ENCODE measurements at regions not wholly inside any gene's neighbourhood (a gene's known extent, or its start where the extent isn't known, plus 50 kb on each side); places are given as distances from the start of the nearest gene placed in this dataset.
"Not testable (repeated sequence)": the region's sequence is repeated elsewhere in the genome, so short reads cannot be mapped to it uniquely, and the experiment has no call there.

DNA sequence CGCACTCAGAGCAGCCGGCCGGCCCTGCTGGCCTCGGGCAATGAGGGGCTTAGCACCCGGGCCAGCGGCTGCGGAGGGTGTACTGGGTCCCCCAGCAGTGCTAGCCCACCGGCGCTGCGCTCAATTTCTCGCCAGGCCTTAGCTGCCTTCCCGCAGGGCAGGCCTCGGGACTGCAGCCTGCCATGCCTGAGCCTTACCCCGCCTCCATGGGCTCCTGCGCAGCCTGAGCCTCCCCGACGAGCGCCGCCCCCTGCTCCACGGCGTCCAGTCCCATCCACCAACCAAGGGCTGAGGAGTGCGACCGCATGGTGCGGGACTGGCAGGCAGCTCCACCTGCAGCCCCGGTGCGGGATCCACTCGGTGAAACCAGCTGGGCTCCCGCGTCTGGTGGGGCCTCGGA is 204.4 kb upstream of the AUTS2 start:
- not testable (repeated sequence) for DNase-seq

DNA sequence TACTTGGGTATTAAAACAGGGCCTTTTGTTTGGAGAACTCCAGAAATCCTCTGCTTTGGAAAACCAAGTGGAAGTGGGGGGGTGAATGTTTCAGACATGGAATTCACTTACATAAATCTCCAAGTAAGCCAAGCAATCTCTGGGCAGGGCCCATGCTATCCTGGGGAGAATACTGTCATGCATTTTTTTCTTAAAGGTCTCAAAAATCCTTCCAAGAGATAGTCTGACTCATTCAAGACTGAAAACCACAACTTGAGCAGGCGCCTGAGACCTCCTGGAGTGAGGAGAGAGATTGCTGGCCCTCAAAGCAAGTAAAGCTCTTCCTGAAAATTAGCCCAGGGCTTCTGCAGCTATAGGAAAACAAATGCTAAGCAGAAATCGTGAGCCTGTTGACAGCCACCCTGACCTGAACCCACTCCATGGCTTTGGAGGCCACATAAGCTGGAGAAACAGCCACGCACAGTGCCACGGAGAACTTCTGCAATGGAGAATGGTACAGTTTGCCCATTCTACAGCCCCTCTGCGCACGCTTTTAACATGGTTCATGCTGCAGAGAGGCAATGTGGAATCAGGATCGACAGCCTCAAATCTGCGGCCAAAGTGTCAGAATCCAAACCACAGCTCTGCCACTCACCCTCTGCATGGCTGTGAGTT is 203.1 kb upstream of the AUTS2 start:
- DNase-seq = peak; percentile 12

DNA sequence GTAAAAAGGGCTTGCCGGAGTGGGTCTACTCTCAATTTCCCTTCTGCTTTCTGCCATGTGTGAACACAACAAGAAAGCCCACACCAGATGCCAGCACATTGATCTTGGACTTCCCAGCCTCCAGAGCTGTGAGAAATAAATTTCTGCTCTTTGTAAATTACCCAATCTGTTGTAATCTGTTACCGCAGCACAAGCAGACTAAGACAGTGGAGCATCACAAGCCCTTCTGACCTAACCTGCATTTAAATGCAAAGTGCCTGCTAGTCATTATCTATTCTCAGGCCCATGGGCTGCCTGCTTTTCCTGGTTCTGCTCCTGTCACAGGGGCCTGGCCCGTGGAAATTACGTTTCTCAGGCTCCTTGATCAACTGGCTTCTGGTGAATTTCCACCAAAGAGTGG is 199.3 kb upstream of the AUTS2 start:
- DNase-seq = no peak

DNA sequence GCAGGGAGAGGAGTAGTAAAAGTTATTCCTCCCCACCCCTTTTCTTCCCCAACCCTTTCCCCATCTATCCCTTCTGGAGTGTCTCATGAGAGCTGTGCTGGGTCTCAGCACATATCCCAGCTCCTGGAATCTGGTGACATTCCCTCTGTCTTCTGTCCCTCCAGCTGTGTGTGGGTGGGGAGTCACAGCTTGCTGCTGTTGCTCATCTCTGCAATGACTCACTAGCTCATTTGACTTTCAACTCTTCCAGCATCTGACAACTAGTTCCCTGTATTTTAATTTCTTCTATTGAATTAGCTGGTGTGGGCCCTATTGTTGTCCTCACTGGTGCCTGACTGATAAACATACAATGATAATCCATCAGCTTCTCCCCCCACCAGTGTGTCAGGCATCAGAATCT is 198.9 kb upstream of the AUTS2 start:
- DNase-seq = no peak

DNA sequence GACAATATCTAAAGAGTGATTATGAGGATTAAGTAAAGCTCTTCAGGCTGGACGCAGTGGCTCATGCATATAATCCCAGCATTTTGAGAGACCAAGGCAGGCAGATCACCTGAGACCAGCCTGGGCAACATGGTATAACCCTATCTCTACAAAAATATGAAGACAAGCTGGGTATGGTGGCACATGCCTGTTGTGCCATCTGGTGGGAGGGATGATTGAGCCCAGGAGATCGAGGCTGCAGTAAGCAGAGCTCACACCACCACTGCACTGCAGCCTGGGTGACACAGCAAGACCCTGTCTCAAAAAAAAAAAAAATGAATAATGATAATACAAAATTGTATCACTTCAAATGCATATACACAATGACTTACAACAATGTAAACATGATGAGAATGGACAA is 195.6 kb upstream of the AUTS2 start:
- no peak for DNase-seq

DNA sequence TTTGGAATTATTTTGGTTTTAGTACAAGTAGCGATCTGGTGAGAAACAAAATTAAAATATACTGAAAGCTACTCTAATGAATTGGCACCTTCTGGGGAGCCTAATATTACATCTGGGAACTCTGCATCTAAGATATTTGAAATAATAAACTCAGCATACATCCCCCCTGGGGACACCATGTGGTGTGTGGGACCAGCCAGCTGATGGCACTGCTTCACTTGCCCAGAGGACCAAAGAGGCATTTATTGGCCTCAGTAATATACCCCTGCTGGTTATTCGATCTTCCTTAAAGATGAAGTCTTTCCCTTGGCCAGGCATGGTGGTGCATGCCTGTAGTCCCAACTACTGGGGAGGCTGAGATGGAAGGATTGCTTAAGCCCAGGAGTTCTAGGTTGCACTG is 195.1 kb upstream of the AUTS2 start:
- DNase-seq = peak; percentile 66

DNA sequence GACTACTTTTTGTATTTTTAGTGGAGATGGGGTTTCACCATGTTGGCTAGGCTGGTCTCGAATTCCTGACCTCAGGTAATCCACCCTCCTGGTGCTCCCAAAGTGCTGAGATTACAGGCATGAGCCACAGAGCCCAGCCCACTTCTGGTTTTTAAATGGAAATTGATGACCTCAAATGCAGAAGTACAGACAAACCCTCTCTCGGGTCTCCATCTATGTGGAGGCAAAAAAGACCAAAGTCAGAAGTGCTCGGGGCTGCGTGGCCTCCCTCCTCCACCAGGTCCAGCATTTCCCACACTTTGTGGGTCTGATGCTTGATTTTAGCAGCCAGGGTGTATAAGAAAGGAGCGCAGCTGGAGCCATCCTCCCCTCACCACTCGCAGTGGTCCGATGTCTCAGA is 187.3 kb upstream of the AUTS2 start:
- no peak for DNase-seq

DNA sequence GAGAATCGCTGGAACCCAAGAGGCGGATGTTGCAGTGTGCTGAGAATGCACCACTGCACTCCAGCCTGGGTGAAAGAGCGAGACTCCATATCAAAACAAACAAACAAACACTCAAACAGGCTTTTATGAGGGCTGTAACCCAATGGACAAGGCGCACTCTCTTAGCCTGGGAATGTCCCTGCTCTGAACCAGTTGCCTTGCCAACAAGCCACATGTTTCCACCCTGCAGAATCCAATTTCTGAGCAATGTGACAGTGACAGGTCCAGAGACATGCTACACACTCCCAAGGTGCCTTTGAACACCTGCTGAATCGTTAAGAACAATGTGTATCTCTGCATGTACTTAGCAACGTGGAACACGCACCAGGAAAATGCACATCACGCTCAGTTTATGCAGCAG is 186.8 kb upstream of the AUTS2 start:
- DNase-seq = no peak

DNA sequence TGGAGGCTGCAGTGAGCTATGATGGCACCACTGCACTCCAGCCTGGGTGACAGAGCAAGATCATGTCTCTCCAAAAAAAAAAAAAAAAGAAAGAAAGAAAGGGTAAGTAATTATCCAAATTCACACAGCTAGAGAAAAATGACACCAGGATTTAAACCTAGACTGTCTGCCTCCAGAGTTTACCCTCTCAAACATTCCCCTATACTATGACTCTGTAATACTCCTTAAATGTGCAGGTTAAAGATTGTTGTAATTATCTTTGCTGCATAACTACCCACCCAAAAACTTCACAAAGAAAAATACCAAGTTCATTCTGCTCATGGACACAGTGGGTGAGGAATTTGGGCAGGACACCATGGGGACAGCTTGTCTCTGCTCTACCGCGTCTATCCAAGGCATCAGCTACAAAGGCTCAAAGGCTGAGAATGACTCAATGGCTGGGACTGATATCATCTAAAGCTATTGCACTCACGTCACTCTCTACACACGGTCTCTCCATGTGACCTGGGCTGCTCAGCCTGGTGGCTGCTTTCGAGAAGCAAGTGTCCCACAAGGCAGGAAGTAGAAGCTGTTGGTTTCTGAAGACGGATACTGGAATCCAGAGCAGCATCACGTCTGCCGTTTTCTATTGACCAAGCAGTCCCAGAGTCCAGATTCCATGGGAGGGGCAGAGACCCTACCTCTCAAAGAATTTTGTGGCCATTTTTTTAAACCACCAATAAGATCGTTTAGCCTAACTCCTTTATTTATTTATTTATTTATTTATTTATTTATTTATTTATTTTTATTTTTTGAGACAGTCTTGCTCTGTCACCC is 185.7 kb upstream of the AUTS2 start:
- DNase-seq = peak; percentile 93

DNA sequence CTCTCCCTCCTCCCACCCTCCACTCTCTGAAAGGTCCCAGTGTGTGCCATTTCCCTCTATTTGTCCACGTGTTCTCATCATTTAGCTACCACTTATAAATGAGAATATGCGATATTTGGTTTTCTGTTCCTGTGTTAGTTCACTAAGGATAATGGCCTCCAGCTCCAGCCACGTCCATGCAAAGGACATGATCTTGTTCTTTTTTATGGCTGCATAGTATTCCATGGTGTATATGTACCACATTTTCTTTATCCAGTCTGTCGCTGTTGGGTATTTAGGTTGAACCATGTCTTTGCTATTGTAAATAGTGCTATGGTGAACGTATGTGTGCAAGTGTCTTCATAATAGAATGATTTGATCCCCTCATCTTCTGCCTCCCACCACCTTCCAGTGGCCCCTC is 183.7 kb upstream of the AUTS2 start:
- DNase-seq = no peak

DNA sequence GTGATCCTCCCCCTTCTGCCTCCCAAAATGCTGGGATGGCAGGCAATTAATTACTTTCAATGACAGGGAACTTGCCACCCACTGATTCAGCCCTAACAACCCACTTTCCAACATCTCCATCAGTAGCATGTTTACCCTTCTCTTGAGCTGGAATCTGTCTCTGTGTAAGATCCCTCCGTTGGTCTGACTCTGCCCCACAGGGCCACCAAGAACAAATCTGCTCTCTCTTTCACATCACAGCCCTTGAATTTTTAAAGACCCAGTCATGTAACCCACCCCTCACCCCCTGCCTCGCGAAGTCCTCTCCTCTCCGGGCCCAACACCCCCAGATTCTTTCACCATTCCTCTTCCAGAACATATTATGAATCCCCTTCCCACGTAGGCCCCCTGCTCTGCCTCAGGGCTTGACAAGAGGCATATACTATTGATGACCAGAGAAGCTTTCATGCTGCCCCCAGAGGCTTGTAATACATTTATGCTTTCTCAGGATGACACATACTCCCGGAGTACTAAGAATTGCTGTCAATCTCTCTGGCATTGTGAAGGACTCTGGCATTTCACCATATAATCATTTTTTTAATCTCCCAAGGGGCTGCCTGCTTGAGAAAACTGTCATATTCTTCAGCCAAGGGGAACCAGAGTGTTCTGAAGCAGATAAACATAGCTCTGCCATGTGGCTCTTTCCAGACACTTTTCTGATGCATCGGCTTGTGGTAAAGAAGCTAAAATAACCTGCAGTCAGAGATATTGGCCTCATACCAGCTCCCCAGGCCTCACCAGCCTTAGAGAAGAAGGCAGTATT is 179.2 kb upstream of the AUTS2 start:
- peak; percentile 93 for DNase-seq

DNA sequence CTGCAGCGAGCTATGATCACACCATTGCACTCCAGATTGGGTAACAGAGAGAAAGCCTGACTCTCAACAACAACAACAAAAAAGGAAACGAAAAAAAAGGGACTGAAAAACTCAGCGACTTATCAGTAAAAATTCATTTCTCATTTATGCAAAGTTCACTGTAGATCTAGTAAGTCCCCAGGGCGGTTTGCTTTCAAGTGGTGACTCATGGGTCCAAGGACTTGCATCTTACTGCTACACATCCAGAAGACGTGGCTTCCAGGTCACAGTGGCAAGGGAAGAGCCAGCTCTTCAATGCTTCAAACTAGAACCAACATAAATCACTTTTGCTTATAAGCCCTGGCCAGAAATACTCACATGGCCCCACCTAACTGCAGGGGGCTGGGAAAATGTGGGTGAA is 178.3 kb upstream of the AUTS2 start:
- peak; percentile 48 for DNase-seq

DNA sequence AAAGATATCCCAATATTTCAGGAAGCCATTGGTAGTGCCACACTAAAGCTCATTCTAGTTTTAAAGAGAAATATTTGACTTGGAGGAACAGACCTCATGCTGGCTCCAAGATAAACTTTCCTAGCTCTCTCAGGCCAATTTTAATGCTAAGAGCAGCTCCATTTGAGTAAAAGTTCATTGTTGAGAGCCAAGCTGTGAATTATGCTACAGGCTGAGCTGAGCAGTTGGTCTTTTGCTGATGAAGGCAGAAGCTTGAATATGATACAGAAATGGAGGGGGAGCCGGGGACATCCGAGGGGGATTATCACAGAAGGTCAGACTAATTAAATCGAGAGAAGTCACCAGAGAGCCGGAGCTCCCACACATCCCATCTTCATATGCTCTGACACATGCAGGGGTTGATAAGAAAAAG is 175.7 kb upstream of the AUTS2 start:
- DNase-seq = peak; percentile 89

DNA sequence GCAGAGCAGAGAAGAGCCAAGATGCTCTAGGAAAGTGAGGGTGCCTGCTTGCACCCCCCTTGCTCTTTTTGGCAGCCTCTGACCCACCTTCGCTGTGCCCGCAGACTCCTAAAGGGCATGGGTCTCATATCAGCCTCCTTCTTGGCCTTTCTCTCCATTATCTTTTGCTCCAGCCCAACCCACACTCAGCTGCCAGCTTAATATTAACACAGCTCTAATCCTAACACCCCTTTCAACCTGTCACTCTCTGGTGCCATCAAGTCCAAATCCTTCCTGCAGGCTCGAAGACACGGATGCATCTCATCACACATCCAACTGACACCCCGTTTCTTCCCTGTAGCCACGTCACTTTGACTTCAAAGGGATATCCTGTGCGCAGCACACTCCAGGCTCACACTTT is 171.6 kb upstream of the AUTS2 start:
- DNase-seq = peak; percentile 55

DNA sequence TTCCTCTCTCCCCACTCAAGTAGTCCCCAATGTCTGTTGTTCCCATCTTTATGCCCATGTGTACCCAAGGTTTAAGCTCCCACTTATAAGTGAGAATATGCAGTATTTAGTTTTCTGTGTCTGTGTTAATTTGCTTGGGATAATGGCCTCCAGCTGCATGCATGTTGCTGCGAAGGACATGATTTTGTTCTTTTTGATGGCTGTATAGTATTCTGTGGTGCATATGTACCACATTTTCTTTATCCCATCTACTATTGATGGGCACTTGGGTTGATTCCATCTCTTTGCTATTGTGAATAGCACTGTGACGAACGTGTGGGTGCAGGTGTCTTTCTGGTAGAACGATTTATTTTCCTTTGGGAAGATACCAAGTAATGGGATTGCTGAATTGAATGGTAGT is 170.2 kb upstream of the AUTS2 start:
- no peak for DNase-seq

DNA sequence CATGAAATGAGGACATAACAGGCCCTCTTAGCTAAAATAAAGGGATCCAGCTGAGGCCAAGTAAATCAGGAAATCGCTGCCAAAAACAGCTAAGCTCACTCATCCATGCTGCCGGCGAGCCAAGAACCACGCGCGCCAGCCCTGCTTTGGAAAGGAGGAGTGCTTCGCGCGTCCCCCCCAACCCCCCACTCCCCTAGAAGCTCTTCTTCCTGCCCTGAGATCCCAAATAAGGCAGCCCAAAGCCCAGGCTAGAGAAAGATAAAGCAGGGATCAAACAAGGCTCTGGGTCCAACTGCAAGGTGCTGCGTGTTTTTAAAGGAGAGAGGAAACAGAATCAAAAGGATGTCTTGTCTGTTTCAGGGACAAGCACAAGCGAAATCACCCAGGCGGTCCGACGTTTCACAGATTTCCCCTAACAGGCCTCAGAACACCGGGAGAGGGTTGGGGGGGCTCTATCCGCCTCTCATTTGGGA is 168.3 kb upstream of the AUTS2 start:
- peak; percentile 22 for DNase-seq

DNA sequence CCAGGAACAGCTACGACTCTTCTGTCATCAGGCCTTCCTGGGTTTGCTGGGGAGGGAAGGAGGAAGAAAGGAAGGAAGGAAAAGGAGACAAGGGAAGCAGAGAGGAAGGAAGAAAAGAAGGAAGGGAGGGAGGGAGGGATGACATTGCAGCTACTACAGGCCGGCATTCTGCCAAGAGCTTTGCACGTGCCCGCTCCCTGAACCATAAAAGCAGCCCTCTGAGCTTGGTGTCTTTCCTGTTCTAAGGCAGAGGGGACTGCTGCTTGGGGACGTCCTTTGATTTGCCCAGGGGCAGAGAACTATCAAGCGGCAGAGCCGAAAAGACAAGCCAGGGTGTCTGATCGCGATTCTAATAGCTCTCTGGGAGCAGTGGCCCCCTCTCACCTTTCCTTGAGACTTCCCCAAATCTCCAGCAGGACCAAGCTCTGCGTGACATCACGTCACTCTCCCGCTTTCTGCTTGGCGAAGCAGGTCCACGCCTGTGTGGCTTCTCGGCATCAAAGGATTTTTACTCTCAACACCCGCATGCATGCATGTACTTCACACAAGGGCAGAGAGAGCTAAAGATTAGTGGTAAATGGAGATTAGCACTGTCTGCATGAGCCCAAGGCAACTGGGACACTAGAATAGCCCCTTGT is 167.8 kb upstream of the AUTS2 start:
- DNase-seq = peak; percentile 80

DNA sequence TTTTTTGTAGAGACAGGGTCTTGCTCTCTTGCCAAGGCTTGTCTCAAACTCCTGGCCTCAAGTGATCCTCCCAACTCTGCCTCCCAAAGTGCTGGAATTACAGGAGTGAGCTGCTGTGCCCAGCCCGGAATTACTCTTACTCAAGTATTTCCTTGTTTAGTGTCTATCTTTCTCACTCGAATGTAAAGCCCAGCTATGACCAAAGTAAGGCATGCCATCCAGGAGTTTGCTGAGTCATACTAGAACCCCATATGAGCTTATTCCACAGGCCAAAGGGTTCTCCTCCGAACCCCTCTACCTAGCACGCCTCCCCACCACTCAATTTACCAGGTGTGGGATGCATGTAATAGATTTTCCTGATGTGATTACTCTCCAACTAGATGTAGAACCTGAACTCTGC is 166.6 kb upstream of the AUTS2 start:
- DNase-seq = no peak

DNA sequence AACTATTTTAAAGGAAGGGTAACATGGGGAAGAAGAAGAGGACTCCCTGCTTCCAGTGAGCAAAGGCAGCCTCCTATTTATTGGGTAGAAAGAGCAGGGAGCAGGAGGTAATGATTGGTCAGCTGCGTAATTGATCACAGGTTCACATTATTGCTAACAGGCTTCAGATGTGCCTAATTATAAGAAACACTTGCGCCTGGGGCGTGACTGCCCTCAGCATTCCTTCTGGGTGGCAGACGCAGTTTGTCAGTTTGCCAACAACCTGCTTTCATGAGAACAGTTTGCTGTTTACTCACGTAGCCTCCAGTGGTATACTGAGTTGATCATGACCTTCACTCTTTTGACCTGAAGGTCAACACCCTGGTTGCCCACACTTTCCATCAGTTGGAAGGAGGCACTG is 166.0 kb upstream of the AUTS2 start:
- DNase-seq = not testable (repeated sequence)

DNA sequence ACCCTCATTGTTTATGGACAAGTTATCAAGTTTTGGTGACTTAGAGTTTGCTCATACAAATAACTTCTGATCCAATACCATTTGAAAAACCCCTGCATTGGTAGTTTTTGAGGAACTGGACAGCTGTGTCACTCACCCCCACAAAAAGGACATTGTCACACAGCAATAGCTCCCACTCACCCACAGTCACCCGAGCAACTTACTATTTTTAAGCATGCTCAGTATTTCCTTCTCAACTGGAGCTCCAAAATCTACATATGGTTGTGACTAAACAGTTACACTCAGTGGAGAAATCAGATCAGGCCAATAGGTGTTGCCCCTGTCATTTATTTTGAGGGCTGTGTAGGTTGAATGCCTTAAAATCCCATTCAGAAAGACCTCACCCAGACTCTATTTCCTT is 165.2 kb upstream of the AUTS2 start:
- no peak for DNase-seq

DNA sequence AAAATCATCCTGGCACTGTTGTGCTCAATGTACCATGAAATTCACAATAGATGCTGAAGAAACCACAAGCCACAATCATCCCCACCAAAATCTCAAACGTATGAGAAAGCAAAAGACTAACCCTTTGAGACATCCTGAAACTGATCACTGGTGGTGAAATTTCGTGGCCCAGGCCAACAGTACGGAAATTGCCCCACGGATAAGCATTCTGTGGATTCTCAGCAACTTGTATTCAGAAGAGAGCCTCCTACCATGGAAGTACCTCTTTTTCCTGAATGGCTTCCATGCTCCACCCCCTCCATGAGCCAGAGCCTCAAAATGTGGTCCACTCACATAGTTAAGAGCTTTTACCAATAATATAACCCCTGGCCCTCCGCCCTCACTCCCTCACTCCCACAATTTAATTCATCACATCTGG is 163.9 kb upstream of the AUTS2 start:
- no peak for DNase-seq

DNA sequence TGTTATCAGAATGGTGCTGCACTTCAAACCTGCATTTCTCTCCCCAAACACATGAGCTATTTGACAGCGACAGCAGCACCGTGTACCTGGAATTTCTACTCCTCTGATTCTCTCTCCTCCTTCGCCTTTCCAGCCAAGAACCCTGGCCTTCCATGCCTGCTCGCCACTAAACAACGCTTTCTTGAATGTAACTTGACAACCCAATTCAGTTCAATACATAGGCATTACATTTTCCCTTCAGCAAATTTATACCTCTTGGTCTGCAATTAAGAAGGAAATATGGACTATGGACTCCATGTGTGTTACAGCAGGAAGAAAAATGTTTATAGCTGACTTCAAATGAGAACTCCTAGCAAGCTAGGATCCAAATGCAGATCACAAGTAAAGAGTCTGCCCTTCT is 162.6 kb upstream of the AUTS2 start:
- no peak for DNase-seq

DNA sequence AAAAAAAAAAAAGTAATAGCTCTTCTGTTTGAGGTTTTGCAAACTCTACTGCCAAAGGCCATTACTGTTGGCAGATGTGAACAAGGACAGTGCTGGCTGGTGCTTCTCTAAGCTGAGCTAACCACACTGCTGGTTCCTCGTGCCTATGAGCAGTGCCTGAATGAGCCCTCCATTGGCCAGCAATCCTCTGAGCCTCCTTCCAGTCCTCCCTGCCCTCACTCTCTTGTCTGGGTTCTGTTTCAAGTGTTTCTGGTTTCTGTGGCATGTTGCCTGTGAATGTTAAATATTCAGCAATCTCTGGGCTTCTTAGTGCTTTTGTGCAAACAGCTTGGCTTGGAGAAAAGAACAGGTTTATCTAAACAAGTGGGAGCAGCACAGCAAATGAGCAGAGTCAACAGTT is 161.3 kb upstream of the AUTS2 start:
- DNase-seq = no peak
